NCI-H2196 (cell line): ENCODE measurements at regions not wholly inside any gene's neighbourhood (a gene's known extent, or its start where the extent isn't known, plus 50 kb on each side); places are given as distances from the start of the nearest gene placed in this dataset.
"Not testable (repeated sequence)": the region's sequence is repeated elsewhere in the genome, so short reads cannot be mapped to it uniquely, and the experiment has no call there.

Experiments used
- DNase-seq: peaks from one replicate; lab custom pipeline; 2025; ENCODE audit not compliant: unreplicated experiment; lab: John Stamatoyannopoulos, UW

- DNase-seq = no peak
Measured at GRCh38 chr1:194990483-194990882, 1617.8 kb downstream of the KCNT2 start.

GRCh38 chr1:194975913-194976312, 1632.3 kb downstream of the KCNT2 start:
- DNase-seq = no peak

- DNase-seq = no peak
Measured at GRCh38 chr1:194968916-194969315, 1639.3 kb downstream of the KCNT2 start.

- no peak for DNase-seq
Measured at GRCh38 chr1:194959795-194960194, 1648.4 kb downstream of the KCNT2 start.

GRCh38 chr1:194952171-194952570, 1656.1 kb downstream of the KCNT2 start:
- DNase-seq = no peak

- no peak for DNase-seq
Measured at GRCh38 chr1:194950584-194950983, 1657.7 kb downstream of the KCNT2 start.

GRCh38 chr1:194940336-194941030, 1667.8 kb downstream of the KCNT2 start:
- no peak for DNase-seq

- no peak for DNase-seq
Measured at GRCh38 chr1:194935864-194936263, 1672.4 kb downstream of the KCNT2 start.

GRCh38 chr1:194931166-194931565, 1677.1 kb downstream of the KCNT2 start:
- no peak for DNase-seq

GRCh38 chr1:194930132-194930531, 1678.1 kb downstream of the KCNT2 start:
- DNase-seq = no peak

GRCh38 chr1:194929357-194929756, 1678.9 kb downstream of the KCNT2 start:
- no peak for DNase-seq

GRCh38 chr1:194919146-194919545, 1689.1 kb downstream of the KCNT2 start:
- DNase-seq = no peak

GRCh38 chr1:194917769-194918168, 1690.5 kb downstream of the KCNT2 start:
- no peak for DNase-seq

- DNase-seq = no peak
Measured at GRCh38 chr1:194908643-194909042, 1699.6 kb downstream of the KCNT2 start.

- DNase-seq = no peak
Measured at GRCh38 chr1:194903524-194903923, 1704.7 kb downstream of the KCNT2 start.

- DNase-seq = no peak
Measured at GRCh38 chr1:194889310-194889709, 1702.9 kb upstream of the B3GALT2 start.

- DNase-seq = no peak
Measured at GRCh38 chr1:194870860-194871259, 1684.4 kb upstream of the B3GALT2 start.

GRCh38 chr1:194866153-194866552, 1679.7 kb upstream of the B3GALT2 start:
- no peak for DNase-seq

- no peak for DNase-seq
Measured at GRCh38 chr1:194865383-194865782, 1679.0 kb upstream of the B3GALT2 start.

- no peak for DNase-seq
Measured at GRCh38 chr1:194862129-194862528, 1675.7 kb upstream of the B3GALT2 start.

- DNase-seq = no peak
Measured at GRCh38 chr1:194860248-194861201, 1674.1 kb upstream of the B3GALT2 start.

- DNase-seq = not testable (repeated sequence)
Measured at GRCh38 chr1:194859481-194860154, 1673.2 kb upstream of the B3GALT2 start.
